ENCODE measurements at regions not wholly inside any gene's neighbourhood (a gene's known extent, or its start where the extent isn't known, plus 50 kb on each side); places are given as distances from the start of the nearest gene placed in this dataset.

GRCh38 chr1:25009671-25010262, 79.7 kb upstream of the RUNX3 start:
- TF ChIP-seq POLR2A (IDR thresholded peaks at IDR 0.05; ENCODE audit: low read length), result no peak
- TF ChIP-seq GATA1 (IDR thresholded peaks at IDR 0.05; ENCODE audit: low read depth, low read length), result no peak
